VCaP (cell line): ENCODE measurements at regions not wholly inside any gene's neighbourhood (a gene's known extent, or its start where the extent isn't known, plus 50 kb on each side); places are given as distances from the start of the nearest gene placed in this dataset.

Experiments used
- H3K27ac ChIP-seq: fragments of 450-650 bp; 2 replicates; pipeline ENCODE4 v1.5.1; 2017
- TF ChIP-seq, protein P1 (sequence below): fragments of 450-650 bp; conservative IDR thresholded peaks from 2 replicates; pipeline ENCODE4 v1.5.1; 2017; ENCODE audit warnings: mild to moderate bottlenecking, moderate library complexity

DNA sequence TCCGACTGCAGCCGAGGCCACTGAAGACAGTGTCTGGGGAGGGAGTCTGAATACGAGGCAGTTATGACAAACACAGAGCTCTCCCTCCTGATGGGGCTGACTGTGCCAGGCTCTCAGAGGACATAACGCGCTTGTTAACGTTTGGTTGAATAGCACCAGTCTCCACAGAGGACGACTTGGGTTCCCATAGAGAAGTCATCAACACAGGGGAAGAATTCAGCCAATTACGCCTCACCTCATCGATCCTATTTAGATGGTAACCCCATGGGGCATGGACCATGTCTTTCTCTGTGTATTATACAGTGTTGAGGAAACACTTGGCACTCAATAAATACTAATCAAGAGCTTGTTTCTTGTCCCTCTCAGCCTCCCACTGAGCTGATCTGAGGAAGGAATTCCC lies 642.6 kb upstream of the LCORL start:
- TF ChIP-seq, protein P1, sequence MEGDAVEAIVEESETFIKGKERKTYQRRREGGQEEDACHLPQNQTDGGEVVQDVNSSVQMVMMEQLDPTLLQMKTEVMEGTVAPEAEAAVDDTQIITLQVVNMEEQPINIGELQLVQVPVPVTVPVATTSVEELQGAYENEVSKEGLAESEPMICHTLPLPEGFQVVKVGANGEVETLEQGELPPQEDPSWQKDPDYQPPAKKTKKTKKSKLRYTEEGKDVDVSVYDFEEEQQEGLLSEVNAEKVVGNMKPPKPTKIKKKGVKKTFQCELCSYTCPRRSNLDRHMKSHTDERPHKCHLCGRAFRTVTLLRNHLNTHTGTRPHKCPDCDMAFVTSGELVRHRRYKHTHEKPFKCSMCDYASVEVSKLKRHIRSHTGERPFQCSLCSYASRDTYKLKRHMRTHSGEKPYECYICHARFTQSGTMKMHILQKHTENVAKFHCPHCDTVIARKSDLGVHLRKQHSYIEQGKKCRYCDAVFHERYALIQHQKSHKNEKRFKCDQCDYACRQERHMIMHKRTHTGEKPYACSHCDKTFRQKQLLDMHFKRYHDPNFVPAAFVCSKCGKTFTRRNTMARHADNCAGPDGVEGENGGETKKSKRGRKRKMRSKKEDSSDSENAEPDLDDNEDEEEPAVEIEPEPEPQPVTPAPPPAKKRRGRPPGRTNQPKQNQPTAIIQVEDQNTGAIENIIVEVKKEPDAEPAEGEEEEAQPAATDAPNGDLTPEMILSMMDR, result no peak
- no peak overlapping the region for H3K27ac ChIP-seq

DNA sequence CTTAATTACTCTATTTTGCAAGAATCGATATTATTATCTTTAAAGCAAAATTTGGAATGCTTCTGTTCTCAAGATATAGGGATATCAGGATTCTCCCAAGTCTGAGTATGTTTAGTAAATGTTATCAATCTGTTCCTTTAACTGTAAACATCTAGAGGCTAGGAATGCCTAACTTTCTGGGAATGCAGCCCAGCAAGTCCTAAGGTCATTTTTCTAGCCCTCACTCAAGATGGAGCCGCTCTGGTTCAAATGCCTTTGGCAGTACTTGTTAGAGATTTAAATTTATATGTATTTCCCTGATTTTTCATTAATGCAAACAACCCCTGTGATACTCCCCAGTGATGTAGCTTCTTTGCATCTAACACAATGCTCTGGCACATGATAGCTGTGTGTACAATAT lies 623.8 kb upstream of the LCORL start:
- TF ChIP-seq, protein P1, result no peak
- H3K27ac ChIP-seq, result no peak overlapping the region

DNA sequence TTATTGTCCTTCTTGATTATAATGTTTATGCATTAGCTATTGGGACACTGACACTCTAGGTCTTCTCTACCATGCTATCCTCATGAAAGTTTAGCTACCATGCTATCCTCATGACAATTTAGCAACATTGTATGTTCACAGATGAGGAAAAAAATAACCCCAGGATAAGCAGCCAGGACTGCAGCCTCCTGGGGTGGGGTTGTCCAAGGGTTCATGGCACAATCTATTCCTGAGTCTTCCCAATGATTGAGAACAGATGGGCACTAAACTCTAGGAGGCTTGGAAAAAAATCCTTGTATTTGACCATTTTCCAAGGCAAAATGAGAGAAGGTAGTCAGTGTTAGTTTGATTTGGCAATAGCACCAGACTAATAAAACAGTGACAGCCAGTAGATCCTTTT lies 619.8 kb upstream of the LCORL start:
- TF ChIP-seq, protein P1, result no peak
- no peak overlapping the region for H3K27ac ChIP-seq

DNA sequence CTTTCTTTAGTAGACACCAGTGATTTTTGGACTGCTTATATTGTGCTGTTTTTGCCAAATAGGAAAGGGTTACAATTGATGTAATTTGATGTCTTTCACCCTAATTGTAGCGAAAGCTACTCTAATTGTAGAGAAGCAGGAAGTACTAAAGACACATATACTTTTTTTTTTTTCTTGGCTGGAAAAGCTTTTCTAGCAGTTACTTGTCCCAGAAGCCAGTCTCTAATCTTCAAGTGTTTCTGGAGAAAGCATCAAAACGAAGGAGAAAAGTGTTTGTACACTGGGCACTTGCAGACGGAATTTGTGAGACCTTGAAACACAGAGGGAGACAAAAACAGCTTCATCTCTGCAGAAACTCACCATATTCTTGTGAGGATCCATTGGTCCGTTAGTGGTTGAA lies 616.5 kb upstream of the LCORL start:
- TF ChIP-seq, protein P1, result no peak
- no peak overlapping the region for H3K27ac ChIP-seq

DNA sequence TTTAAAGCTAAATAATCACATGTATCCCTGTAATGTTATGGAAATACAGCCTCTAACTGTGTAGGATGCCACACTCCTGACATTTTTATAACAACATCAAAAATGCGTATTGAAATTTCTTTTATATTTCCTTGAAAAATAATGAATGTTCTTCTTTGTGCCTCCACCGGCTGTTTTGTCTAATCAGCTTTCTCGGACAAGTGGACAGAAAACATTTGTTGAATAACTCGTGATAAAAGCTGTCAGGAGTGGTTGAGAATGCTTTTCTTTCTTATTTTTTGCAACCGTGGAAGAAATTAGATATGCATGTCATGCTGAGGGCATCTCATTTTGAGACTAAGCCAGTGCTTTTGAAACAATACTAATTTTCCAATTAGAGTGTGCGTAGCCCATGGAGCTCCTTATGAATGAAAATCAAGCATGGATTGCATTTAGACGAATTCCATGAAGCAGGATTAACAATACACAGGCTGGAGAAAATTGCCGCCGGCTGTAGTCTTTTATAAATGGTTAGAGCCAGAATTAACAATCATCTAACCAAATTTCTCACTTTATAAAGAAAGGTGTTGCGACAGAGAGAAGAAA lies 614.5 kb upstream of the LCORL start:
- no peak overlapping the region for H3K27ac ChIP-seq
- TF ChIP-seq, protein P1, result no peak

DNA sequence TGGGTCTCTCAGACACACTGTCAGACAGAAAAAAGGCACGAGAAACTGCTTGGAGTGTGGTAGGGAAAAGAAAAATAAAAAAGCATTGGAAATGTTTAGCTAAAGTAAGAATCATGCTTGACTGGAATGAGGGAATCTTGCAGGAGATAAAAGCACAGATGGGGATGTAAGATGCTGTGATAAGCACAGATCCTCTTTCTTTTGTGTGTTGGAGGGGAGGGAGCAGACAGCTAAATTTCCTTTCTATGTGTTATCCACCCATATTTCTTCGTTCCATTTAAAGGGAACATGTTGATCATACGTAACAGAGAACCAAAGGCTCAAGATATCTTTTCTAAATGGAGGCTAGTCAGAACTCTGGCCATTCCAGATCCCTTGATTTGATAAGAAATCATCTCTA lies 614.0 kb upstream of the LCORL start:
- TF ChIP-seq, protein P1, result no peak
- H3K27ac ChIP-seq, result no peak overlapping the region

DNA sequence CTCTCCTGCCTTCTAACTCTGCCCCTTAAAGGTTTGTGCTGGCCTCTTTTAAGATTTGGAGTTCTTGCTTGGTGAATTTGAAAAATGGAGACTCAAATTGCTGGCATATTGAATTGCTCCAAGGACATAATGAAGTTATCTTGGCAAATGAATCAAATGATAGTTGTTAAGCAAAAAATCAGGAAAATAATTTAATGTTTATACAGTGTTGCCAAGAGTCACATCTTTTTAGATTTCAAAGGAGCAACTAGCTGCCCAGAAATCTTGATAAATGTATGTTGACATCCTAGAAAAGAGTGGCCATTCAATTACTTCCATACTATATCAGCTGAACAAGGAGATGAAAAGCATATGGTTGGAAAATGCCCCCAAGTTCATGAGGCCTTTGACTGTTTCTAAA lies 610.0 kb upstream of the LCORL start:
- TF ChIP-seq, protein P1, result no peak
- H3K27ac ChIP-seq, result no peak overlapping the region
